Activated CD4-positive, alpha-beta T cell treated with anti-CD3 and anti-CD28 coated beads, Interleukin-2, Interleukin-6, amounts not matched to agents 100 ng/mL and 50 ng/mL, durations not matched to agents 16 hours and 8 hours (primary cell): ENCODE measurements at regions not wholly inside any gene's neighbourhood (a gene's known extent, or its start where the extent isn't known, plus 50 kb on each side); places are given as distances from the start of the nearest gene placed in this dataset.
A peak's percentile ranks its signal among the peaks of the same experiment; 100 is the strongest.

Experiments used
- DNase-seq: peaks from one replicate; pipeline ENCODE4 v3.0.0-alpha.2; 2020

GRCh38 chr16:35296962-35297653 is 1837.7 kb downstream of the TP53TG3F start:
- DNase-seq, result no peak

DNA sequence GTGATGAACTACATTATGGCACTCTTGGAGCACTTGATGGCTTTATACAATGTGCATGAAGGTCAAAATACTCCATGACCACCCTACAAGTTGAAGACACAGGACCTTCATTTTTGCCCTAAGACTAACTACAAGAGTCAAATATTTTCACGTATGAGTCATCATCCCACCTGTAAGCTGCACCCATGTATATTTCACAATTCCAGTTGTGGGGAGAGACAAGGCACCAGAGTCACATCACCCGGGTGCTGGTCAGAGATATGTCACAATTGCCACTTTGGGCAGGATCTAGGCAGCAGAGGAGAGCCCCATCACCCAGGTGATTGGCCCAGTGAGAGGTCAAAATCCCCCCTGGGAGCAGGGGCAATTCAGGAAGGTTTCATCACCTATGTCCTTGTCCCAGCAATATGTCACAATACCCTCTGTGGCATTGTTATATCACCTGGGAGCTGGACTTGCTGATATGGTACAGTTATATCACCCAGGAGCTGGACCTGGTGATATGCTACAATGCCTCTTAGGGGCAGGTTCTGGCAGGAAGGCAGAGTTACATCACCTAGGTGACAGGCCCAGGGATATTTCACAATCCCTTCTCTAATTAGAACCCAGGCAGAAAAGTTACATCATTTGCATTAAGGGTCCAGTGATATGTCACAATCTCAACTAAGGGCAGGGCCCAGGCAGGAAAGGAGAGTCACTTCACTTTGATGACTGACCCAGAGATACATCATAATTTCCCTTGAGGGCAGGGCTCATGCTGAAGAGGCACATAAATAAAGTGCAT is 1839.2 kb downstream of the TP53TG3F start:
- DNase-seq, result no peak

DNA sequence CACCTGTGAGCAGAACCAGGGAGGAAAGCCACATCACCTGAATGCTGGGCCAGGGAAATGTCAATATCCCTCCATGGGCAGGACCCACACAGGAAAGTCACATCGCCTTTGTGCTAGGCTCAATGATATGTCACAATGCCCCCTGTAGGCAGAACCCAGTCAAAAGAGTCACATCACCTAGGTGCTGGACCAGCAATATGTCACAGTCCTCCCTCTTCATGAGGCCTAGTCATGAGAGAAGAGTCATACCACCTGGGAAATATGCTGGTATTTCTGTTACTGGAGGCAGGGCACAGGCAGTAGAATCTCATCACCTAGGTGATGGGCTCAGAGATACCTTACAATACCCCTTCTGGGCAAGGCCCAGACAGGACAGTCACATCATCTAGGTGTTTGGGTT is 1843.4 kb downstream of the TP53TG3F start:
- no peak for DNase-seq

DNA sequence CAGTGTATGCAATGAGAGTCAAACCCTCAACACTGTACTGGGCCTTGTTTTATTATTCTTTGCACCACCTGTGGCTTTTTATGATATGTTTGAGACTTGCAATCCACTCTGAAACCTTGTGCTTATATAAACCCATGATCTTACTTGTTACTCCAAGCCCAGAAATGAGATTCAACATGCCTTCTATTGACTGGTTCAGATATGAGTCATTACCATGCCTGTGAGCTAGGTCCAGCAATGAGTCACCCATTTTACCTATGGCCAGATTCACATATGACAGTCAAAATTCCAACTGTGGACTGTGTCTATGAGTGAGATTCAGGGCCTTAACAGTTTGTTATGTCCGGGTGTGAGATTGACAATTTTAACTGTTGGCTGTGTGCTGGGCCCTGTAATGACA is 1846.1 kb downstream of the TP53TG3F start:
- no peak for DNase-seq

- DNase-seq, result no peak
Measured at GRCh38 chr16:35306915-35307314, 1847.5 kb downstream of the TP53TG3F start.

- DNase-seq, result no peak
Measured at GRCh38 chr16:35308674-35309073, 1849.3 kb downstream of the TP53TG3F start.

DNA sequence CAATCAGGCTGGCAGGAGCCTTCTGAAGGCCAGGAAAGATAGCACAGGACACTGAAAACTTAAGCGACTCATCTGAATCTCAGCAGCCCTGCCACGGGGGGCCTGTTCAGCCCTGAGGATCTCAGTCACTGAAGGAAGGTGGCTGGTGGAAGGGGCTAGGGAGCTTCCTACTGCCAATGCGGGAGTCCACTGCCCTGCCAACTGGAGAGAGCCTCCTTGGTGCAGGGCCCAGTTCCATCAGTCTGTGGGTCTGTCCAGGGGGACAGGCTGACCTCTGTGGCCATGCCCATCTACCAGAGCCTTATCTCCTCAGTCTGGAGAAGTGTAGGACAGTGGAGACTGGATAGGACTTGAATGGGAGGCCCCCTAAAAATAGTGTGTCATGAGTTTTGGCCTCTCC is 1851.6 kb downstream of the TP53TG3F start:
- DNase-seq, result no peak

DNA sequence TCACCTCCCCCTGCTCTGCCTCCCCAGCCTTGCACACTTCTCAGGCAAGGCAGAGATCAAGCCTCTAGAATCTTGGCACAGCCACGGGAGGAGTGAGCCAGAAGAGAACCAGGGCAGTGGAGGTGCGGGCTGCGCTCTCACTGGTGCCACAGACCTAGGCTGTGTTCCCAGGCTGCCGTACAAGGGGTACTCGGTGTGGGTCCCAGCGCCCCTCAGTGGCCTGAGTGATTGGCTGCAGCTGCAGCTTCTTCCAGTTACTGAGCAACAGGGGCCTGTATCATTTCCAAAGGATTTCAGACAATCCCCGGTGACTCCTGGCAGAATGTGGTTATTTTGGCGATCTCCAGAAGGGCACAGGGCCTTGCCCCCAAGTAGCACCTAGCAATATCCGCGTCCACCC is 1852.1 kb downstream of the TP53TG3F start:
- DNase-seq, result no peak

GRCh38 chr16:35314298-35314697 is 1854.9 kb downstream of the TP53TG3F start:
- DNase-seq, result no peak

GRCh38 chr16:35319536-35320192 is 1860.3 kb downstream of the TP53TG3F start:
- no peak for DNase-seq

GRCh38 chr16:35325936-35326335 is 1866.5 kb downstream of the TP53TG3F start:
- no peak for DNase-seq

GRCh38 chr16:35339337-35339736 is 1879.9 kb downstream of the TP53TG3F start:
- DNase-seq, result no peak

- no peak for DNase-seq
Measured at GRCh38 chr16:35342012-35342411, 1882.6 kb downstream of the TP53TG3F start.

DNA sequence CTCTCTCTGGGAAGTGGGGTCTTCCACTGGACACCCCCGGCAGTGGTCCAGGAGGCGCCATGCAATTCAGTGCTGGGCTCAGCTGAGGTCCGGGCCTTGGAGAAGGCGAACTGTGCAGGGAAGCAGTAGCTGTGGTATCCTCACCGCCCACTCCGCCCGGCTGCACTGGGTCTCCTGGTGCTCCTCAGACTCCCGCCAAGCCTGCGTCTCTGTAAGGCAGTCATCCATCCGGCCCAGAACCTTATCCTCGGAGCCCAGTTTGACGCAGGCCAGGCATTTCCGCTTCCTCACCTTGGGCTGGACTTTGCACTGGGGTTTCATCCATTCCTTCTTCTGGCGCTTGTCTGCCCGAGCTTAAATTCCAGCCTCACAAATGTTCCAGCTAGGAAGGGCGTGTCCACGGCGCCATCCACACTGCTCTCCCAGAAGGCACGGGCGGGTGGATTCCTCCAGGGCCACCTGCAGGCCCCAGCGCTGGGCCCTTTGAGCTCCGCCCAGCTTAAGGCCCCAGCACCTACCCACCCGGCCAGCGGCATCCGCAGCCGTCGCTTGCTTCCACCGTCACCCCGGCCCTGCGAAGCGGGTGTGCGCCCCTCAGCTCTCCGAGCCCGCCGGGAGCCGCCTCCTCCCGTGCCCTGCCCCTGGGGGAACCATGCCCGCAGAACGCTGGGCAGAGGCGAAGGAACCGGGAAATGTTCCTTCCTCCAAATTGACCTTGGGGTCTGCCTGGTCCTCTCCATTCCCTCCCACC is 1884.8 kb downstream of the TP53TG3F start:
- no peak for DNase-seq

GRCh38 chr16:35352431-35352830 is 1893.0 kb downstream of the TP53TG3F start:
- no peak for DNase-seq

GRCh38 chr16:35363510-35363909 is 1904.1 kb downstream of the TP53TG3F start:
- DNase-seq, result no peak

DNA sequence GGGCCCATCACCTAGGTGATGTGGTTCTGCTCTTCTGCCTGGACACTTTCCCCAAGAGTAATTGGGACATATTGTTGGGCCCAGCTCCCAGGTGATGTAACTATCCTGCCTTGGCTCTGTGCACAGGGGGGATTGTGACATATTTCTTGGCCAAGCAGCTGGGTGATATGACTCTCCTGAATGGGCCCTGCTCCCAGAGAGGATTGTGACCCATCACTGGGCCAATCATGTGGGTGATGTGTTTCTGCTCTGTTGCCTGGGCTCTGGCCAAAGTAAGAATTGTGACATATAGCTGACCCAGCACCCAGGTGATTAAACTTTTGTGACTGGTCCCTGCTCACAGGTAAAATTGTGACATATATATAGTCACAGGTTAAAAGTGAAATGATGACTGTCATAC is 1904.9 kb downstream of the TP53TG3F start:
- no peak for DNase-seq

- no peak for DNase-seq
Measured at GRCh38 chr16:35365675-35366074, 1906.3 kb downstream of the TP53TG3F start.

DNA sequence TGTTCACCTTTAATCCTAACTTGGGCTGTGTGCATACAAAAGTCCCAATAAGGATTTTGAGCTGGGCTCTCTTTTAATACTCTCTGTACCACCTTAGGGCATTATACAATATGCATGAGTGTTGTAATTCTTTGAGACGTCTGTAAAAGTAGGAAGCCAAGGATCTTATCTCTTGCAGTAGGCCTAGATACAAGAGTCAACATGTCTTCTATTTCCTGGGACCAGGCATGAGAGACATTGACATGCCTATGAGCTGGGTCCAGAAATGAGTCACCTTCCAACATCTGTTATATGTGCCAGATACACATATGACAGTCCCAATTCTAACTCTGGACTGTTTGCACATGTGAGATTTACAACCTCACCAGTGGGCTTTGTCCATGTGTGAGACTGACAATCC is 1911.2 kb downstream of the TP53TG3F start:
- no peak for DNase-seq

GRCh38 chr16:35377142-35377541 is 1917.7 kb downstream of the TP53TG3F start:
- DNase-seq, result no peak

DNA sequence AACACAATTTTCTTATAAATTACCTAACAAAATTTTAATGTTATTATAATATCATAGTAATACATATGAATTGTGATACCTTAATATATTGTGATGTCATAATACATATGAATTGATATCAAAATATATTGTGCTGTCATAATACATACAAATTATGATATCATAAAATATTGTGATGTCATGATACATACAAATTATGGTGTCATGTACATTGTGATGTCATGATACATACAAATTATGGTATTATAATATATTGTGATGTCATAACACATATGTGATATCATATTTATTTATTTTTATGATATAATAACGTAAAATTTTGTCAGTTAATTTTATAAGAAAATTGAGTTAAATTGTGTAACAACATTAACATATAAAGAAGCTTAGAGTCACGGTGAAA is 1927.2 kb downstream of the TP53TG3F start:
- DNase-seq, result no peak

DNA sequence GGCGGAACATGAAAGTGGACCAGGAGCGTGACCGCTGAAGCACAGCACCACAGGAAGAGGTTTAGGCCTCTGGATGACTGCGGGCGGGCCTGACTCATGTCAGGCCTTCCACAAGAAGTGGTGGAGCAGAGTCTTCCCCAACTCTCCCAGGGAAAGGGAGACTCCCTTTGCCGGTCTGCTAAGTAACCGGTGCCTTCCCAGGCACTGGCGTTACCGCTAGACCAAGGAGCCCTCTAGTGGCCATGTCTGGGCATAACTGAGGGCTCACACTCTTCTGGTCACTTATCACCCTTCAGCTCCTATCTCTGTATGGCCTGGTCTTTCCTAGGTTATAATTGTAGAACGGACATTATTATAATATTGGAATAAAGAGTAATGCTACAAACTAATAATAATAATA is 1931.9 kb downstream of the TP53TG3F start:
- DNase-seq, result peak; percentile 52

GRCh38 chr16:35398180-35398579 is 1938.8 kb downstream of the TP53TG3F start:
- DNase-seq, result no peak
